Right lobe of liver (tissue), 4 donors: ENCODE measurements at regions not wholly inside any gene's neighbourhood (a gene's known extent, or its start where the extent isn't known, plus 50 kb on each side); places are given as distances from the start of the nearest gene placed in this dataset.

Source experiments
- POLR2A ChIP-seq: fragments of 450-650 bp; IDR thresholded peaks from one replicate; pipeline ENCODE4 v1.6.1; 2017; ENCODE audit warnings: antibody characterized with exemption, mild to moderate bottlenecking
- TF ChIP-seq, protein P1 (sequence below), 4 donors: fragments of 200-600 bp in 3 of 4; fragments of 450-650 bp in 1 of 4; IDR thresholded peaks; one replicate each; pipeline versions ENCODE4 v1.5.1 to v1.8.0; 2016 to 2022; ENCODE audit warnings: antibody characterized with exemption in 4 of 4, mild to moderate bottlenecking in 2 of 4
- donor health status: DM: no; HTN: no; CAD: no.
- donor health status: DM: no; HTN: no; CAD: no.
- donor health status: DM: no; HTN: yes; CAD: no.

DNA sequence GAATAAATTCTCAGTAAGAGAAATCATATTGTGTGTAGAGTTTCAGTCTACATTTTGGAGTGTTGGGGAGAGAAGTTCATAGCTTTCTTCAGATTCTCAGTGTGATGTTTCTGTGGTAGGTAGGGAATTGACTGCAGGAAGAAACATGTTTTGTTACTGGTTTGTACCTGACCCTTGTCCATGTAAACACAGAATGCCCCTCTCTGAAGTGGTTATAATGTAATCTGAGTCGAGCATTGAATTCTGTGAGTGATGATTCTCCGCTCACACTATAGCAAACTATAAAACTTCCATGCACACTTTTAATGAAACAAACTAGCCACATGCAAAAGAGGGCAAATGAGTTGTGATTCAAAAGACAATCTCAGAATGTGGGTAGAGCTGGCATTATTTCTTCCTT, 433.2 kb downstream of the USP25 start:
- TF ChIP-seq, protein P1, sequence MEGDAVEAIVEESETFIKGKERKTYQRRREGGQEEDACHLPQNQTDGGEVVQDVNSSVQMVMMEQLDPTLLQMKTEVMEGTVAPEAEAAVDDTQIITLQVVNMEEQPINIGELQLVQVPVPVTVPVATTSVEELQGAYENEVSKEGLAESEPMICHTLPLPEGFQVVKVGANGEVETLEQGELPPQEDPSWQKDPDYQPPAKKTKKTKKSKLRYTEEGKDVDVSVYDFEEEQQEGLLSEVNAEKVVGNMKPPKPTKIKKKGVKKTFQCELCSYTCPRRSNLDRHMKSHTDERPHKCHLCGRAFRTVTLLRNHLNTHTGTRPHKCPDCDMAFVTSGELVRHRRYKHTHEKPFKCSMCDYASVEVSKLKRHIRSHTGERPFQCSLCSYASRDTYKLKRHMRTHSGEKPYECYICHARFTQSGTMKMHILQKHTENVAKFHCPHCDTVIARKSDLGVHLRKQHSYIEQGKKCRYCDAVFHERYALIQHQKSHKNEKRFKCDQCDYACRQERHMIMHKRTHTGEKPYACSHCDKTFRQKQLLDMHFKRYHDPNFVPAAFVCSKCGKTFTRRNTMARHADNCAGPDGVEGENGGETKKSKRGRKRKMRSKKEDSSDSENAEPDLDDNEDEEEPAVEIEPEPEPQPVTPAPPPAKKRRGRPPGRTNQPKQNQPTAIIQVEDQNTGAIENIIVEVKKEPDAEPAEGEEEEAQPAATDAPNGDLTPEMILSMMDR (IDR thresholded peaks at IDR 0.05): no peak
- no peak for TF ChIP-seq POLR2A
